Left cardiac atrium (tissue), 4 donors: ENCODE measurements at regions not wholly inside any gene's neighbourhood (a gene's known extent, or its start where the extent isn't known, plus 50 kb on each side); places are given as distances from the start of the nearest gene placed in this dataset.

Experiments
- ATAC-seq, 2 donors: fragments of 200-7000 bp; cut with Tn5 transposase; one replicate each; pipeline ENCODE4 v1.9.1; 2020; ENCODE audit warnings: mild to moderate bottlenecking in 2 of 2, moderate library complexity in 2 of 2
- DNase-seq: peaks from one replicate; pipeline ENCODE4 v3.0.0-alpha.2; 2020
- intact Hi-C, 2 donors: fragments of 100-400 bp; cut with DNase I; formaldehyde crosslinking; loops; one replicate each; pipeline versions ENCODE4 v1.14.1 to v1.15.1; 2022 to 2023
- donor health status: DM: no; HTN: yes; CAD: no.
- donor health status: DM: no; HTN: yes; CAD: no; lungs with severe emphysema.
- donor health status: DM: yes; HTN: yes; CAD: no.
- donor health status: Dilated cardiomyopathy.

DNA sequence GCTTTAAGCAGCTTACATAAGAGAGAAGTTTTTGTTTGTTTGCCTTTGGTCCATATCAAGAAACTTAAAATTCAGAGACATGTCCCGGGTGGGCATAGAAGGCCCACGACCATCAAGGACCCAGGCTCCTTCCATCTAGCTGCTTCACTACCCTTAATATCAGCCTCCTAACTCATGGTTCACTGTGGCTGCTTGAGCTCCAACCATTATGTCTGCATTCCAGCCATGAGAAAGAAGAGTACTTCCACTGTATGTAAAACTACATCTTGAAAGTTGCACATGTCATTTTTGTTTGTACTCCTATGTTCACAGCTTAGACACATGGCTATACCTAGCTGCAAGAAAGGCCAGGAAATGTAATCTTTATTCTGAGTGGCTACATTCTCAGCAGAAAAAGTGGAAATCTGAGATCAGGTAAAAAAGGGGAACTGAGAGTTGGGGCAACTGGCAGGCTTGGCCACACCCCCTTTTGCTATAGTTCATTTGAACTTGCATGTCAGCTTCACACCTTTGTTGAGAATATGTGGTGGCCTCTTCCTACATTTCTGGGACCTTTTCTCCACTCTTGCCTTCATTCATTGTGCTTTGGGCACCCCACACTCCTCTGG is 81.3 kb upstream of the TP53I11 start:
- intact Hi-C loops, result no loop called here
- no peak for ATAC-seq
- DNase-seq, result no peak

- DNase-seq, result no peak
- intact Hi-C loops, result no loop called here
- no peak for ATAC-seq
Measured at GRCh38 chr11:45035413-45035812, 84.7 kb upstream of the TP53I11 start.

DNA sequence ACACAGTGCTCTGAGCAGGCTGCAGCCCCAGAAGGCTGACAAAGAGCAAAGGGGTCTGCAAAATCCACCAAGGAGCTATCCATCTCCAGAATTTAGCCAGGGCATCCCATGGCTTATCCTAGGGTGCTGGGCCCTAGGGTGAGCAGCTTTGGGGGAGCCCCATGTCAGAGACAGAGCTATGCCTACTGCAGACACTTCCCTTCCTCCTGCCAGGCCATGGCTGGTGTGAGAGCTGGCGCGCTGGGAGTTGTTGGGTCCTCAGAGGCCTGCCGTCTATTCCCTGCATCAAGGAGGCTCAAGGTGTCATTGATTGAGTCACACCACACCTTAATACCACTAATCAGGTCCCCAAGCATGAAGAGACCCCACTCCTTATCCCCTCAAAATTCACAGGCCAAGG is 85.3 kb upstream of the TP53I11 start:
- no peak for DNase-seq
- ATAC-seq, result no peak
- intact Hi-C loops, result no loop called here

GRCh38 chr11:45036733-45037132 is 86.0 kb upstream of the TP53I11 start:
- intact Hi-C loops, result no loop called here
- ATAC-seq, result no peak

DNA sequence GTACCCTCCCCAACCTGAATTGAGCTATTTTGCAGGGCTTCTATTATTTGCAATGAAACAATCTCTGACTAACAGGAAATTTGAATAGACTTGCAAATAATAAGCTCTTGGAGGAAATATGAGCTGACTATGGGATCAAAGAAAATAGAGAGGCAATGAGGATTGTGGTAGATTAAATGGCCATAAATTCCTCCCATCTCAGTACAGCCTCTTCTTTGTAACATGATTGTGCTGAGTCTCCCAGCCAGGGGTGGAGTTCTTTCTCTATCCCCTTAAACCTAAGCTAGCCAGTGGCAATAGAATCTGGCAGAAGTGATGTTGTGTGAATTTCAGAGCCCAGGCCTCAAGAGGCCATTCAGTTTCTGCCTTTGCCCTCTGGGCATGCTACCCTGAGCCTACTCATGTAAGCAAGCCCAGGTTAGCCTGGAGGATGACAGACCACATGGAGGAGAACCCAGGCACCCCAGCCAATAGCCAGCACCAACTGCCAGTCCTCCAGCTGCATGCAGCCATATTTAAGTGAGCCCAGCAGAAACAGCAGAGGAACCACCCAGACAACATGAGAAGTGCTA is 86.8 kb upstream of the TP53I11 start:
- ATAC-seq (no peak), DNase-seq (no peak)
- intact Hi-C loops, result no loop called here

More at GRCh38 chr11:45036733-45037132, 86.0 kb upstream of the TP53I11 start:
- DNase-seq, result no peak

GRCh38 chr11:45038923-45039322 is 88.2 kb upstream of the TP53I11 start:
- DNase-seq (no peak), ATAC-seq (no peak)
- intact Hi-C loops, result no loop called here

DNA sequence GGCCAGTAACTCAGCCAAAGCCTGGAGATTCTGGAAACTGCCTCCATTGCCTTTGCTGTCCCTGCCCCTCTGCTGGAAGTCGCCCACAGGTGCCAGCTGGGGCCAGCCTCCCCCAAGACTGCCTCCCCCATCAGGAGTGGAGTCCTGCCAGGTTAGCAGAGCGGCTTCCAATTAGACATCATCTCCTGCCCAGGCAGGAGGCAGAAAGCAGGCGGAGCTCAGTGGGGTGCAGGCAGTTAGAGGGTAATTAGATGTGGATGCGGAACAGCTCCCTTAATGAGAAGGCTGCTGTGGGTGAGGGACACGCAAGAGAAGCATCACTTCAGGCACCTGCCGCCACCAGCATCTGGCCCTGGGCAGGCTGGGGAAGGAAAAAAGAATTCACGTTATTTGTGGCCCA is 90.9 kb upstream of the TP53I11 start:
- no peak for ATAC-seq
- no peak for DNase-seq
- intact Hi-C loops, result no loop called here

DNA sequence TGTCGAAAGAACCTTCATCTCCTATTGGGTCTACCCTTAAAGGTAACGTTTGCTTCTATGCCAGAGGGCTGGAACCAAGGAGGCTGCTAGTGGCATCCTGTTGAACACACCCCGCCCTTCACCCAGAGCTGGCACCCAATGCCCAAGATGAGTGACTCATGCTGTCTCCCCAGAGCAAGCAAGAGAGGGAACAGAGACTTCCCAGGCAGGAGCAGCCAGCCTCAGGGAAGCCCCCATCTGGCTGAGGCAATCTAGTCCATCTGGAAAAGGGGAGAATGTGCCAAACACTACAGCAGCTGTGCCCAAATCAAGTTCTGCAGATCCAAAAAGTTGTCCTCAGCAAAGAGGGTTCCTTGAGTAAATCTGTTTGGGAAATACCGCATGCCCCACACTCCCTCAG is 91.9 kb upstream of the TP53I11 start:
- intact Hi-C loops, result no loop called here
- ATAC-seq (peak; percentile 45 to 59), DNase-seq (peak; percentile 35)

GRCh38 chr11:45043755-45044475 is 93.2 kb upstream of the TP53I11 start:
- no peak for ATAC-seq
- no peak for DNase-seq
- intact Hi-C loops, result no loop called here

GRCh38 chr11:45045683-45046471 is 95.2 kb upstream of the TP53I11 start:
- intact Hi-C loops, result no loop called here
- DNase-seq, result peak; percentile 64
- peak; percentile 32 to 39 for ATAC-seq

- ATAC-seq (peak; percentile 14 to 36), DNase-seq (no peak)
- intact Hi-C loops, result no loop called here
Measured at GRCh38 chr11:45048313-45048841, 97.7 kb upstream of the TP53I11 start.

DNA sequence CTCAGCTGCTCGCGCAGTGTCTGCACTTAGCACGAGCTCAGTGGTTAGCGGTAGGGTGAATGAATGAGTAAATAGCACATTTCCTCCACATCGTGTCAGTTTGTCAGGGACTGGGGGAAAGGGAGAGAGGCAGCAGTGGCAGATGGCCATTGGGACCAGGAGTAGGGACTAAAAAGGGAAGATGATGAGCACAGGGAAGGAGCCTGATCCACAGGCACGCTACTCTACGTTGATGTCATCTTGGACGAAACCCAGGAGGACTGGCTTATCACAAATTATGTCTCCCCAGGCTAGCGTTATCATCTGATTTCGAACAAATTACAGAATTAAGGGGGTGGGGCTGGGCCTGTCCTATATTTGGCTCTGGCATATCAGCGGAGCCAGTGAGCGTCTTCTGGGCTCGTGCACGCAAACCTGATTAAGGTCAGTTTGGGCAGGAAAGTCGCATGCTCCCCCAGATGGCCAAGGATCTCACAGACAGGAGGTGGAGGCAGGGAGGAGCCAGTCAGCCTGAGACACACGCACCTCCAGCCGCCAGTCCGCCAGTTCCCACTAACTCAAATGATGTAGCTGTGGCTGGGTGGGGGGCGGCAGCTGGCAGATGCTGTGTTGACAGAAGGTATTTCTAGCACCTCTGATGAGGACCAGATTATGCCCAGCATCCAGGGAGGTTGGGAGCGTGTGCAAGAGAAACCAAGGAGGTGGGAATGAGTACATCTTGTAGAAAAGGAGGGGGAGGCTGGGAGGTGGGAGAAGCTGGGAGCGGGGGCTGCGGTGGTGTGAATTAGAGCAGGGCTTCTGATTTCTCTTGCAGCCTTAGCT is 97.4 kb upstream of the PRDM11 start:
- peak; percentile 48 for DNase-seq
- ATAC-seq, result peak; percentile 66 to 83
- intact Hi-C loops, result no loop called here

DNA sequence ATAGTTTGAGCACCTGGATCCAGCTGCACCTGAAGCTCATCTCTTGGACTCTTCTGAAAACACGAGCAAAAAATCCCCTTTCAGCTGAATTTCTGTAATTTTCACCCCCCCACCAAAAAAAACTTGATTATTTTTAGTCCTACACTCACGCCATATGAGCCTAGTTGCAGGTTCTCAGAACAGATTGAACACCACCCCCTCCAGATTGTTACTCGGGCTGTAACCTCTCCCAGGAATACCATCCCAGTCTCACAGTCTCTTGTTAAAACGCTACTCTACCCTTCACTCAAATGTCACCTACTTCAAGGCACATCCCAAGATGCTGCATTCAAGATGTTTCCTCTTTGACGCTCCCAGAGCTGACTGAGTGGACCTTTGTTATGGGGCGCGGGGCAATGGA is 96.3 kb upstream of the PRDM11 start:
- no peak for DNase-seq
- ATAC-seq, result no peak
- intact Hi-C loops, result loop anchor here in 1 of 2 donors (5.0 kb wide), 1 partner anchor 37 kb away; no protein-coding TSS in a partner anchor

DNA sequence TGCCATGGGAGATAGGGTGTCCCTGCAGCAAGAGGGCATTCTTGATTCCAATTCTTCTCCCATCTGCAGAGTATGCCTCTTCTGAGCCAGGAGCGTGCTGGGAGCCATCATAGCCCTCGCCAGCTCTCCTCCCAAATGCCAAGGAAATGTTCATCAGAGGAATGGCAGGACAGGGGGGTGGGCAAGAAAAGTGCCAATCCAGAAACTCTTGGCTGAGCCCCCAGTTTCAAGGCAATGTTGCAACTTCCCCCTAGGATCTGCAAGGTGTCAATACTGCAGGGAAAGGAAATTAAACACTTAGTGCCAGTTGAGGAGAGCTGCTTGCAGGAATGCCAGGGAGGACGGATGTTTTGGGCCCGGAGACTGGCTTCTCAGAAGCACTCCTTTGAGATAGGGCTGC is 94.8 kb upstream of the PRDM11 start:
- ATAC-seq (no peak), DNase-seq (no peak)
- intact Hi-C loops, result loop anchor here in 1 of 2 donors (5.0 kb wide), 1 partner anchor 36 kb away; no protein-coding TSS in a partner anchor

GRCh38 chr11:45052361-45052760 is 94.1 kb upstream of the PRDM11 start:
- intact Hi-C loops, result loop anchor here in 1 of 2 donors (5.0 kb wide), 1 partner anchor 35 kb away; no protein-coding TSS in a partner anchor
- DNase-seq, result no peak
- ATAC-seq, result no peak

DNA sequence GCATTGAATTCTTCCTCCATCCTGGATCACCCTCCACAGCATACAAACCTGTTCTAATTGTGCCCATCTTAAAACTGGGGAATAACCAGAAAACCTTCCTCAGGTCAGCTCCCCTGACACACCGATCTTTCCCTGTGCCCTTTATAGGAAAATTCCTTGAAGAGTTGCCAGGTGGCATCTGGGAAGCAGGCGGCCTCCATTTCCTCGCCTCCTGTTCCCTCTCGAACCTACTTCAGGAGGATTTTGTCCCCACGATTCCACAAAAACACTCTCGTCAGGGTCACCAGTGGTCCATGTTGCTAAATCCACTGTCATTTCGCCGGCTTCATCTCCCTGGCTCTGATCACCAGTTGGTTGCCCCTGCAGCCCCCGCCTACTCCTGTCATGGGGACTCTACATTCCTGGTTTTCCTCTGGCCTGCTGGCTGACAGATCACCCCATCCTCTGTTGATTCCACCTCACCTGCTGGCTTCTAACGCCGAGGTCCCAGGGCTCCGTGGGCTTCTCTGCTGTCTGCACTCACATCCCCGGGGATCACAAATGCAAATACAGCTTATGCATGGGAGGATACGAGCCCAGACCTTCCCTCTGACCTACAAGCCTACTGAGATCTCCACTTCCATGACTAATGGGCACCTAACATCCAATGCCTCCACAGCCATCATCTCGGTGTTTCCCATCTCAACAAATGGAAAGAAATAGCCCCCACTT is 92.5 kb upstream of the PRDM11 start:
- intact Hi-C loops, result loop anchor here in 1 of 2 donors (5.0 kb wide), 1 partner anchor 33 kb away; no protein-coding TSS in a partner anchor
- no peak for ATAC-seq
- DNase-seq, result no peak

DNA sequence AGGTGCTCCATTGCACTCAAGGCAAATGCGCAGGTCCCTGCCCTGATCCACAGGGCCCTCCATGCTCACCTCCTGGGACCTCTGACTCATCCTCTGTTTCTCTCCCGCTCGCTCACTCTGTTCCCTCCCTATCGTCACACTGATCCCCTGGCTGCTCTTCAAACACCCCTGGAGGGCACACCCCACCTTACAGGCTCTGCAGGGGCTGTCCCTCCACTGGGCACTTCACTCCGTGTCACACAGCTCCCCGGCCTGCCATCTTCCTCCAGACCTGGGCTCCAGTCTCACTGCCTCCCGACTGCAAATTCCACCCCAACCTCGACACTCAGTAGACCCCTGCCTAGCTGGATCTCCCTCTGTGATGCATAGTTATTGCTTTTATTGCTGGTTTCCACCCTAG is 91.5 kb upstream of the PRDM11 start:
- intact Hi-C loops, result loop anchor here in 1 of 2 donors (5.0 kb wide), 1 partner anchor 32 kb away; no protein-coding TSS in a partner anchor
- DNase-seq (no peak), ATAC-seq (no peak)

DNA sequence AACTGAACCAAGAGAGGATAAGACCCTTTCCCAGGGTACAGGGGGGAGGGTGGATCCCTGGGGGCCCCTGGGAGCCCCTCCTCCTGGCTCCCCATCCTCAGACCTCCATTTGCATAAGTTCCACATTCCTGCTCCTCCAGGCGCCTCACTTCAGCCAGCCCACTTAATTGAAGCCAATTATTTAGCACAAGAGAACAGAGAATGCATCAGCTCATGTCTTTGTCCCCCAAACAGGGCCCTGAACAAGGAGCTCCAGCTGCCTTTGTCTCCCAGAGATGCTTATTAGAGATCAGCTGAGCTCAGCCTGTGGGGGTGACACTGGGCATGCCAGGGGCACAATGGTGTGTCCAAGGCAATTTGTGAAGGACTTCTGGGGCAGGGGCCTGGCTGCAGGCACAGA is 89.9 kb upstream of the PRDM11 start:
- DNase-seq, result no peak
- intact Hi-C loops, result no loop called here
- no peak for ATAC-seq
